ENCODE measurements at regions not wholly inside any gene's neighbourhood (a gene's known extent, or its start where the extent isn't known, plus 50 kb on each side); places are given as distances from the start of the nearest gene placed in this dataset.

DNA sequence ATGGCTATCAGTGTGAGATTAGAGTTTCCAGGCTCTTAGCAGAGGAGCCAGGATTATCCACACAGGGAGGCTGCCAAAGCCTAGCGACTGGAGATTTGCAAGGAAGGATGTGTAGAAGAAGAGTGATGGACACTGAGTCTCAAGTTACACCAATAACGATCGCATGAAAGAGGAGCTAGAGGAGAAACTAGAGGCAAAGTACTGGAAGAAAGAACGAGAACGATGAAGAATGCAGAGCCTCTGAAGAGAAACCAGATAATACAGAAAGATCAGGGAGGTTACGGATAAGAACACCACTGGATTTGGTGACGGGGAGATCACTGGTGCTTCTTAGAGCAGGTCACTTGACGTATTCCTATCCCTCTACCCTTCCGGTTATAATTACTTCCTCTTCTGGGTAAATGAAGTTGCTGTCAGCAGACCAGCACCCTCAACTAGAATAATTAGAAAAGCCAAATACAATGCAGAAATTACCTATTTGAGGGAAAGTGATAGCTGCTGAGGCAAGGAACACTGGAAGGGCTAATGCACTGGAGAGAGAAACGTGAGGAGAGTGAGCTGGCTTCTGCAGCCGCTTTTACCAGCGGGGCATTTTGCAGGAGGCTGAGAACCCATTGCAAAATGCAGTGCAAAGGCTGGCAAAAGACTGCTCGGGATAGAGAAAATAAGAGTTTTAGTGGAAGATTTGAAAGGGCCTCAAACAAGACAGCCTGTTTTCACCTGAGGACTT, 93.1 kb upstream of the HIF1A start:
- Mint-ChIP-seq H3K4me3 (ENCODE audit: unreplicated experiment) (no peak overlapping the region), H3K27me3 (ENCODE audit: unreplicated experiment) (no peaks in the 10 kb centered on the region), H3K36me3 (ENCODE audit: low read depth, unreplicated experiment) (no peaks in the 10 kb centered on the region), H3K9me3 (ENCODE audit: unreplicated experiment) (no peaks in the 10 kb centered on the region), H3K27ac (ENCODE audit: unreplicated experiment) (no peak overlapping the region), H3K4me1 (ENCODE audit: unreplicated experiment) (peaks cover 33% of the 10 kb centered on the region)
- no peak for TF ChIP-seq CTCF (IDR thresholded peaks at IDR 0.05; ENCODE audit: unreplicated experiment)
- no peak for DNase-seq (ENCODE audit: low spot score)

- Mint-ChIP-seq H3K9me3 (ENCODE audit: unreplicated experiment) (no peaks in the 10 kb centered on the region), H3K4me1 (ENCODE audit: unreplicated experiment) (peaks cover 39% of the 10 kb centered on the region), H3K36me3 (ENCODE audit: low read depth, unreplicated experiment) (no peaks in the 10 kb centered on the region), H3K27me3 (ENCODE audit: unreplicated experiment) (no peaks in the 10 kb centered on the region), H3K27ac (ENCODE audit: unreplicated experiment) (no peak overlapping the region), H3K4me3 (ENCODE audit: unreplicated experiment) (no peak overlapping the region)
- DNase-seq (ENCODE audit: low spot score) = no peak
- no peak for TF ChIP-seq CTCF (IDR thresholded peaks at IDR 0.05; ENCODE audit: unreplicated experiment)
These were observed 92.6 kb upstream of the HIF1A start for GRCh38 chr14:61602733-61603077.

- H3K27ac Mint-ChIP-seq (ENCODE audit: unreplicated experiment) = no peak overlapping the region
- H3K27me3 Mint-ChIP-seq (ENCODE audit: unreplicated experiment) = no peaks in the 10 kb centered on the region
- H3K4me3 Mint-ChIP-seq (ENCODE audit: unreplicated experiment) = no peak overlapping the region
- peaks cover 43% of the 10 kb centered on the region for H3K4me1 Mint-ChIP-seq (ENCODE audit: unreplicated experiment)
- H3K36me3 Mint-ChIP-seq (ENCODE audit: low read depth, unreplicated experiment) = no peaks in the 10 kb centered on the region
- DNase-seq (ENCODE audit: low spot score) = no peak
- no peaks in the 10 kb centered on the region for H3K9me3 Mint-ChIP-seq (ENCODE audit: unreplicated experiment)
- TF ChIP-seq CTCF (IDR thresholded peaks at IDR 0.05; ENCODE audit: unreplicated experiment) = no peak
These were observed 91.6 kb upstream of the HIF1A start for GRCh38 chr14:61603736-61604135.

GRCh38 chr14:61607570-61608244, 87.6 kb upstream of the HIF1A start:
- H3K36me3 Mint-ChIP-seq (ENCODE audit: low read depth, unreplicated experiment) = no peaks in the 10 kb centered on the region
- peaks cover 5% of the 10 kb centered on the region for H3K27me3 Mint-ChIP-seq (ENCODE audit: unreplicated experiment)
- peak; percentile 15 for DNase-seq (ENCODE audit: low spot score)
- no peak for TF ChIP-seq CTCF (IDR thresholded peaks at IDR 0.05; ENCODE audit: unreplicated experiment)
- H3K9me3 Mint-ChIP-seq (ENCODE audit: unreplicated experiment) = no peaks in the 10 kb centered on the region
- peak overlapping the region; percentile 86 for H3K27ac Mint-ChIP-seq (ENCODE audit: unreplicated experiment)
- peaks cover 45% of the 10 kb centered on the region for H3K4me1 Mint-ChIP-seq (ENCODE audit: unreplicated experiment)
- H3K4me3 Mint-ChIP-seq (ENCODE audit: unreplicated experiment) = no peak overlapping the region

Data from endothelial cell (in vitro differentiated cells).